ENCODE measurements at regions not wholly inside any gene's neighbourhood (a gene's known extent, or its start where the extent isn't known, plus 50 kb on each side); places are given as distances from the start of the nearest gene placed in this dataset.

- Histone ChIP-seq H3K27me3 (ENCODE audit: control insufficient read depth, insufficient read depth, low read length) (no peaks in the 10 kb centered on the region), H3K27ac (ENCODE audit: low read depth in 2 of 2, low read length in 2 of 2) (no peak overlapping the region), H3K4me1 (ENCODE audit: control insufficient read depth in 2 of 3, insufficient read depth in 2 of 3, low read depth in 1 of 3, low read length in 3 of 3) (no peaks in the 10 kb centered on the region), H3K36me3 (ENCODE audit: control insufficient read depth in 2 of 3, insufficient read depth in 3 of 3, low read length in 3 of 3) (no peaks in the 10 kb centered on the region), H3K9me3 (ENCODE audit: control insufficient read depth in 2 of 3, insufficient read depth in 1 of 3, low read length in 3 of 3) (no peaks in the 10 kb centered on the region), H3K9ac (ENCODE audit: low read length in 3 of 3) (no peak overlapping the region), H3K4me3 (ENCODE audit: low read length in 3 of 3) (no peak overlapping the region)
- intact Hi-C loops (cut with DNase I) = no loop called here
- no peak for TF ChIP-seq CTCF (IDR thresholded peaks at IDR 0.05; ENCODE audit: borderline replicate concordance, extremely low read depth, insufficient read depth)
- FAIRE-seq (no peak), DNase-seq (no peak)
Measured at GRCh38 chr4:167602157-167602556, 367.9 kb upstream of the SPOCK3 start.

- no peak overlapping the region for H3K9ac ChIP-seq (ENCODE audit: low read length in 3 of 3)
- no peak for TF ChIP-seq CTCF (IDR thresholded peaks at IDR 0.05; ENCODE audit: borderline replicate concordance, extremely low read depth, insufficient read depth)
- DNase-seq = no peak
- H3K27ac ChIP-seq (ENCODE audit: low read depth in 2 of 2, low read length in 2 of 2) = no peak overlapping the region
- no peaks in the 10 kb centered on the region for H3K9me3 ChIP-seq (ENCODE audit: control insufficient read depth in 2 of 3, insufficient read depth in 1 of 3, low read length in 3 of 3)
- no peaks in the 10 kb centered on the region for H3K4me1 ChIP-seq (ENCODE audit: control insufficient read depth in 2 of 3, insufficient read depth in 2 of 3, low read depth in 1 of 3, low read length in 3 of 3)
- no peak overlapping the region for H3K4me3 ChIP-seq (ENCODE audit: low read length in 3 of 3)
- H3K36me3 ChIP-seq (ENCODE audit: control insufficient read depth in 2 of 3, insufficient read depth in 3 of 3, low read length in 3 of 3) = no peaks in the 10 kb centered on the region
- no peaks in the 10 kb centered on the region for H3K27me3 ChIP-seq (ENCODE audit: control insufficient read depth, insufficient read depth, low read length)
- FAIRE-seq = no peak
- intact Hi-C loops (cut with DNase I) = no loop called here
Measured at GRCh38 chr4:167606551-167606950, 372.3 kb upstream of the SPOCK3 start.

- Histone ChIP-seq H3K9me3 (ENCODE audit: control insufficient read depth in 2 of 3, insufficient read depth in 1 of 3, low read length in 3 of 3) (no peaks in the 10 kb centered on the region), H3K4me3 (ENCODE audit: low read length in 3 of 3) (no peak overlapping the region), H3K27me3 (ENCODE audit: control insufficient read depth, insufficient read depth, low read length) (no peaks in the 10 kb centered on the region), H3K27ac (ENCODE audit: low read depth in 2 of 2, low read length in 2 of 2) (no peak overlapping the region), H3K4me1 (ENCODE audit: control insufficient read depth in 2 of 3, insufficient read depth in 2 of 3, low read depth in 1 of 3, low read length in 3 of 3) (no peaks in the 10 kb centered on the region), H3K36me3 (ENCODE audit: control insufficient read depth in 2 of 3, insufficient read depth in 3 of 3, low read length in 3 of 3) (no peaks in the 10 kb centered on the region), H3K9ac (ENCODE audit: low read length in 3 of 3) (no peak overlapping the region)
- FAIRE-seq = no peak
- intact Hi-C loops (cut with DNase I) = no loop called here
- DNase-seq = no peak
- no peak for TF ChIP-seq CTCF (IDR thresholded peaks at IDR 0.05; ENCODE audit: borderline replicate concordance, extremely low read depth, insufficient read depth)
Measured at GRCh38 chr4:167613381-167613780, 379.1 kb upstream of the SPOCK3 start.

- H3K9me3 ChIP-seq (ENCODE audit: control insufficient read depth in 2 of 3, insufficient read depth in 1 of 3, low read length in 3 of 3) = no peaks in the 10 kb centered on the region
- no peak for FAIRE-seq
- no peaks in the 10 kb centered on the region for H3K27me3 ChIP-seq (ENCODE audit: control insufficient read depth, insufficient read depth, low read length)
- TF ChIP-seq CTCF (IDR thresholded peaks at IDR 0.05; ENCODE audit: borderline replicate concordance, extremely low read depth, insufficient read depth) = no peak
- H3K36me3 ChIP-seq (ENCODE audit: control insufficient read depth in 2 of 3, insufficient read depth in 3 of 3, low read length in 3 of 3) = no peaks in the 10 kb centered on the region
- H3K27ac ChIP-seq (ENCODE audit: low read depth in 2 of 2, low read length in 2 of 2) = no peak overlapping the region
- no peak for DNase-seq
- no peaks in the 10 kb centered on the region for H3K4me1 ChIP-seq (ENCODE audit: control insufficient read depth in 2 of 3, insufficient read depth in 2 of 3, low read depth in 1 of 3, low read length in 3 of 3)
- H3K4me3 ChIP-seq (ENCODE audit: low read length in 3 of 3) = no peak overlapping the region
- intact Hi-C loops (cut with DNase I) = no loop called here
- no peak overlapping the region for H3K9ac ChIP-seq (ENCODE audit: low read length in 3 of 3)
Measured at GRCh38 chr4:167614866-167615265, 380.6 kb upstream of the SPOCK3 start.

Data from kidney (tissue), 13 donors.